WTC11 (cell line): ENCODE measurements at regions not wholly inside any gene's neighbourhood (a gene's known extent, or its start where the extent isn't known, plus 50 kb on each side); places are given as distances from the start of the nearest gene placed in this dataset.

Experiments used
- CTCF ChIP-seq: fragments of 200-600 bp; IDR thresholded peaks from 2 replicates; pipeline ENCODE4 v1.8.0; 2022; ENCODE audit warnings: antibody characterized with exemption
- ERG ChIP-seq: fragments of 250-450 bp; sonication (Bioruptor Pico); IDR thresholded peaks from 2 replicates; pipeline ENCODE4 v1.8.0; 2021; ENCODE audit warnings: mild to moderate bottlenecking
- ESRRA ChIP-seq: sonication (generic); formaldehyde crosslinking; IDR thresholded peaks from 2 replicates; pipeline ENCODE4 v1.8.1; 2022; ENCODE audit warnings: mild to moderate bottlenecking, missing genetic modification reagents, borderline replicate concordance
- ETV6 ChIP-seq: sonication (generic); formaldehyde crosslinking; IDR thresholded peaks from 2 replicates; pipeline ENCODE4 v1.8.1; 2022; ENCODE audit warnings: mild to moderate bottlenecking, missing genetic modification reagents
- MAX ChIP-seq: sonication (generic); formaldehyde crosslinking; IDR thresholded peaks from 2 replicates; pipeline ENCODE4 v1.8.0; 2022; ENCODE audit warnings: mild to moderate bottlenecking, missing genetic modification reagents
- NFE2L1 ChIP-seq: sonication (generic); formaldehyde crosslinking; IDR thresholded peaks from 2 replicates; pipeline ENCODE4 v1.8.1; 2023; ENCODE audit warnings: missing genetic modification reagents
- NFYB ChIP-seq: sonication (generic); formaldehyde crosslinking; conservative IDR thresholded peaks from 2 replicates; pipeline ENCODE4 v1.8.0; 2022; ENCODE audit warnings: low read depth, missing genetic modification reagents
- NR2C2 ChIP-seq: sonication (generic); formaldehyde crosslinking; IDR thresholded peaks from 2 replicates; pipeline ENCODE4 v1.8.0; 2022; ENCODE audit warnings: mild to moderate bottlenecking, missing genetic modification reagents
- PRDM15 ChIP-seq: sonication (generic); formaldehyde crosslinking; IDR thresholded peaks from 2 replicates; pipeline ENCODE4 v1.8.0; 2022; ENCODE audit warnings: missing genetic modification reagents
- TCF7 ChIP-seq: sonication (generic); formaldehyde crosslinking; IDR thresholded peaks from 2 replicates; pipeline ENCODE4 v1.8.0; 2022; ENCODE audit warnings: mild to moderate bottlenecking, low read depth, missing genetic modification reagents, moderate library complexity
- TEAD4 ChIP-seq: sonication (generic); formaldehyde crosslinking; IDR thresholded peaks from 2 replicates; pipeline ENCODE4 v1.8.0; 2022; ENCODE audit warnings: mild to moderate bottlenecking, missing genetic modification reagents
- ZNF281 ChIP-seq: sonication (generic); formaldehyde crosslinking; IDR thresholded peaks from 2 replicates; pipeline ENCODE4 v1.8.0; 2023; ENCODE audit warnings: mild to moderate bottlenecking, missing genetic modification reagents
- TF ChIP-seq, protein P1 (sequence below): sonication (generic); formaldehyde crosslinking; IDR thresholded peaks from 2 replicates; pipeline ENCODE4 v1.8.1; 2023; ENCODE audit warnings: mild to moderate bottlenecking, moderate library complexity, missing genetic modification reagents
- TF ChIP-seq, protein P2 (sequence below): sonication (generic); formaldehyde crosslinking; IDR thresholded peaks from 2 replicates; pipeline ENCODE4 v1.8.1; 2023; ENCODE audit warnings: mild to moderate bottlenecking, missing genetic modification reagents

DNA sequence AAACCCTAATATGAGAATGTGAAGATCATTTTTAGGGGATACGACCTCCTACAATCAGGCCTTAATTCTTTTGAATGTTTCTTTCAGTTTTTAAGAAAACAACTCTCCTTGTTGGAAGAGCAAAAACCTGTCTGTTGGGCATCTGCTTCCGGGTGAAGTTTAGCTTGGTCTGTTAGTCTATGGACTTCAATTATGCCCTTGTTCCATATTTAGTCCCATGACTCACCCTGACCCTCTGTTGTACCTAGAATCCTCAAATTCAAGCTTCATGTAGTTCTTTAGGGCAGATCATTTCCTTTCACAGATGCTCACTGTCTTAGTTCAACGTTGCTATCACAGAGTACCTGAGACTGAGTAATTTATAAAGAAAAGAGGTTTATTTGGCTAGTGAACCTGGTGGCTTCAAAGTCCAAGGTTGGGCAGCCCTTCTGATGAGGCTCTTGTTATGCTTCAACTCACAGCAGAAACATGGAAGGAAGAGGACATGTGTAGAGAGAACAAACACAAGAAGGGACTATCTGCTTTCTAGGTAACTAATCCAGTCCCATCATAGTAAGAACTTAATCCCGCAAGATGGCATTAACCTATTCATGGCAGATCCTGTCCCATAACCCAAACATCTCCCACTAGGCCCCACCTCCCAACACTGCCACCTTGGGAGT, 82.5 kb upstream of the SERPINE2 start:
- no peak for TF ChIP-seq ERG (CRISPR knock-in tag)
- no peak for TF ChIP-seq CTCF
- TF ChIP-seq NFE2L1 = no peak
- no peak for TF ChIP-seq TEAD4 (CRISPR knock-in tag)
- TF ChIP-seq ETV6 = no peak
- TF ChIP-seq TCF7 (CRISPR knock-in tag) = no peak
- TF ChIP-seq, protein P1, sequence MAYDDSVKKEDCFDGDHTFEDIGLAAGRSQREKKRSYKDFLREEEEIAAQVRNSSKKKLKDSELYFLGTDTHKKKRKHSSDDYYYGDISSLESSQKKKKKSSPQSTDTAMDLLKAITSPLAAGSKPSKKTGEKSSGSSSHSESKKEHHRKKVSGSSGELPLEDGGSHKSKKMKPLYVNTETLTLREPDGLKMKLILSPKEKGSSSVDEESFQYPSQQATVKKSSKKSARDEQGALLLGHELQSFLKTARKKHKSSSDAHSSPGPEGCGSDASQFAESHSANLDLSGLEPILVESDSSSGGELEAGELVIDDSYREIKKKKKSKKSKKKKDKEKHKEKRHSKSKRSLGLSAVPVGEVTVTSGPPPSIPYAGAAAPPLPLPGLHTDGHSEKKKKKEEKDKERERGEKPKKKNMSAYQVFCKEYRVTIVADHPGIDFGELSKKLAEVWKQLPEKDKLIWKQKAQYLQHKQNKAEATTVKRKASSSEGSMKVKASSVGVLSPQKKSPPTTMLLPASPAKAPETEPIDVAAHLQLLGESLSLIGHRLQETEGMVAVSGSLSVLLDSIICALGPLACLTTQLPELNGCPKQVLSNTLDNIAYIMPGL (CRISPR knock-in tag) = no peak
- TF ChIP-seq, protein P2, sequence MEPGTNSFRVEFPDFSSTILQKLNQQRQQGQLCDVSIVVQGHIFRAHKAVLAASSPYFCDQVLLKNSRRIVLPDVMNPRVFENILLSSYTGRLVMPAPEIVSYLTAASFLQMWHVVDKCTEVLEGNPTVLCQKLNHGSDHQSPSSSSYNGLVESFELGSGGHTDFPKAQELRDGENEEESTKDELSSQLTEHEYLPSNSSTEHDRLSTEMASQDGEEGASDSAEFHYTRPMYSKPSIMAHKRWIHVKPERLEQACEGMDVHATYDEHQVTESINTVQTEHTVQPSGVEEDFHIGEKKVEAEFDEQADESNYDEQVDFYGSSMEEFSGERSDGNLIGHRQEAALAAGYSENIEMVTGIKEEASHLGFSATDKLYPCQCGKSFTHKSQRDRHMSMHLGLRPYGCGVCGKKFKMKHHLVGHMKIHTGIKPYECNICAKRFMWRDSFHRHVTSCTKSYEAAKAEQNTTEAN = no peak
- TF ChIP-seq NFYB (CRISPR knock-in tag) = no peak
- TF ChIP-seq MAX (CRISPR knock-in tag) = no peak
- no peak for TF ChIP-seq PRDM15 (CRISPR knock-in tag)
- TF ChIP-seq NR2C2 (CRISPR knock-in tag) = no peak
- TF ChIP-seq ESRRA (CRISPR knock-in tag) = no peak
- TF ChIP-seq ZNF281 = no peak
